HG03558 (cell line): ENCODE measurements at regions not wholly inside any gene's neighbourhood (a gene's known extent, or its start where the extent isn't known, plus 50 kb on each side); places are given as distances from the start of the nearest gene placed in this dataset.
A peak's percentile ranks its signal among the peaks of the same experiment; 100 is the strongest.
"Not testable (repeated sequence)": the region's sequence is repeated elsewhere in the genome, so short reads cannot be mapped to it uniquely, and the experiment has no call there.

Experiments
- ATAC-seq: cut with Tn5 transposase; IDR thresholded peaks from one replicate; pipeline ENCODE4 v1.9.1; 2021; ENCODE audit warnings: moderate number of reproducible peaks; ENCODE audit not compliant: unreplicated experiment; ENCODE audit errors: extremely low read depth

DNA sequence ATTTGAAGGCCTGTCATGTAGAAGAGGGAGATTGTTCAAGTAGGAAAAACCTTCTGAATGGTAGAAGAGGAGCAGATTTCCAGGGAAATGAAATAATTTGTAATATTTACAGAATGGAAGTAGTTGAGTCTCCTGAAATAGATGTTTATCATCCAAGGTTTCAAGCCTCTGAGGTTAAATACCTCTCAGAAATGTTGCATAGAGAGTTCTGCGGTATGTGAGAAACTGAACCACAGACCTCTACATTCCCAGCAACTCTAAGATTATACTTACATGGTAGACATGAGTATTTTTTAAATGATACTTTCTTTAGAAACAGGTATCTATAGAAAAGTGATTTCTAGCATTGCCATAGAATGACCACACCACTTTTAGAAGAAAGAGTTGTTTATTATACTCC, 379.8 kb upstream of the FANCL start:
- no peak for ATAC-seq

DNA sequence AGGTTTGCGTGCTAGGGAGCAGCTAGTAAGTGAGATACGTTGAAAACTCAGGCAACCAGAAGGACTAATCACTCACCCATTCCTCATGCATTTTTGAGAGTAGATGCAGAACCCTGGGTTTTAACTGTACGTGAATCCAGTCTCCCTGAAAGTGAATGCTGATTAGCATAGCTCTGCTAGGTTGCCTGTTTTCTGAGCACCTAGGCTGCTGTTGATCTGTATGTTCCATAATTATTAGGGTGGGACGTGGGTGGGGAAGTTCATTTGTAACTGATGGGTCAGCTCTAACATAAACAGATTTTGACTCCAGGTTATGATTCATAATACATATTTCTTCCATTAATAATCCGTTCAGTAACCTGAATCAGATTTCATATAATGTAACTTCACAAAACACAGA, 379.0 kb upstream of the FANCL start:
- no peak for ATAC-seq

DNA sequence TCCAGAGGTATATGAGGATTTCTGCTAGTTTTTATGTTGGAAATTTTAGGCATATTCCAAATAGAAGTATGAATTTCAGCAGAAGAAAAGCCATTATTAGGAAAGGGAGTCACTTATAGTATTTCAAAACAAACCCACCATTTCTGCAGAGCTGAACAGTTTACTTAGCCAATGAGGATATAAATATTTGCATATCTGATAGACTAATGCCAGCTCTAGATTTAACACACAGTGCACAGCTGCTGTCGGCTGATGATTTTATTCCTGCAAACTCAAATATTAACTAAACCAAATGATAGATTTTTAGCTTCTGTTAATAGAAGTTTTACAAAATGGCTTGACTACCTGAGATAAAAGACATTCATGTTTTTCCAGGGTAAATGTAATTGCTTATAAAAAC, 375.8 kb upstream of the FANCL start:
- ATAC-seq, result no peak

- no peak for ATAC-seq
Observed at GRCh38 chr2:58614219-58614618, 373.1 kb upstream of the FANCL start.

DNA sequence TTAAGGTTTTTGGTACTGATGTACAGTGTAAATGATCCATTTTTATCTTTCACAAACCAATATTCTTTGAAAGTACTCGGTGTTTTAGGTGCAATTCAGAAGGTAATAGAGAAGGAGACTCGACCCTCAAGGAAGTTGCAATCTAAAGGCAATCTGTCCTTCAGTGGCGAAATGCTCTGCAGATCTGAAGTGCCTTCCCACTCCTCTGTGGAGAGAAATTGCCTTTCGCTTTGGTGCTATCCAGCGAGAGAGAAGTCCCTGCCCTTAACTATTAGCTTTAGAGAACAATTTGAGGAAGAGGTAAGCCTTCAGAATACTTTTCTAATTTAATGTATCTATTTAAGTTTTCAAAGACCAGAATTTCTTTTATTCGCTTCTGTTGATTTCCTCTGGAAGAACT, 371.8 kb upstream of the FANCL start:
- ATAC-seq, result no peak

DNA sequence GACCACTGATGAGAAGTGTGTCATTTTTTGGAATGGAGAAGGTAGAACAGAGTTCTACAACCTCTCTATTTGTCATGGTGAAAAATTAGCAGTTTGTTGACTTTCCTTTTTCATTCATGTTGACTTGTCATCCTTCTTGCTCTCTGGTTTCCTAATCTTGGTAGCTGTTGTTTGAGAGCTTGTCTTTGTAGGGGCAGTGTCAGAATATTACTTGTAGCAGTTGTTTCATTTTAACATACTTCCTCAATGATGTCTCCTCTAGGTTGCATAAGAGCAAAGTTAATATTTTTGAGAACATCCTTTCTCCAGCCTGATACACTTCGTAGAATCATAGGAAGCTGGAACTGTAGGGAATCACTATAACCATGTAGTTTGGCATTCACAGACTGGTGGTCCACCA, 368.2 kb upstream of the FANCL start:
- no peak for ATAC-seq

- no peak for ATAC-seq
Observed at GRCh38 chr2:58608146-58608545, 367.0 kb upstream of the FANCL start.

DNA sequence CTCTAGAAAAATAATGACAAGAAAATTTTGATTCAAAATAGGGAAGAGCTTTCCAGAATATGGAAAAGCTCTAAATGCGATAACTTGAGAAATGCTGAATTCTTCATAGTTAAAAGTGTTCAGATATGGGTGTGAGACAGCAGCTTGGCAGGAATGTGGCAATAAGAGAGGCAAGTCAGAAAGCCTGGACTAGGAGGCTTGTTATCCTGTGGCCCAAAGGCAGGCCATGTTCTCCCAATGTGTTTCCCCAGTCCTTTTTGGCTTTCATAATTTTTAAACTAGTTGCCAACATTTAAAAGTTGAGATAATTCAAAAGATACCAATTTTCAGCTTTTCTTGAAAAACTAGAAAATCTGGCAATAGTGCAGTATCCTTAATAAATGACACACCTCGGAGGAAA, 366.3 kb upstream of the FANCL start:
- ATAC-seq, result no peak

DNA sequence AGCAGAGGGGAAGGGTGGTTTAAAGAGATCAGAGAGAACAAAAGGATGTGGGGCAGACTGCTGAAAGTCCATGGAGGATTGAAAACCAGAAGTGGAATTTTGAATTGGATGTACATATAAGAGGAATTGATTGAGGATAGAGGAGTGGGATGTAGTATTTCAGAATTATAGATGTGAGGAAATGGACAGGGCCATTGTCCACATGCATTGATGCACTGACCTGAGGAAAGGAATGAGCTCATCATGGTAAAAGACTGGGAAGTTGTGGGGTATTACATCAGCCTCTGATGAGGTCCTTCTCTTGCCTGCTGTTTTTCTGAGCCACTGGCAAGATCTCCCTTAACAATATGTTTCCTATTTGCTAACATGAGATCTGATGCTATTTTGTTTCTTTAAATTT, 365.7 kb upstream of the FANCL start:
- ATAC-seq, result no peak

DNA sequence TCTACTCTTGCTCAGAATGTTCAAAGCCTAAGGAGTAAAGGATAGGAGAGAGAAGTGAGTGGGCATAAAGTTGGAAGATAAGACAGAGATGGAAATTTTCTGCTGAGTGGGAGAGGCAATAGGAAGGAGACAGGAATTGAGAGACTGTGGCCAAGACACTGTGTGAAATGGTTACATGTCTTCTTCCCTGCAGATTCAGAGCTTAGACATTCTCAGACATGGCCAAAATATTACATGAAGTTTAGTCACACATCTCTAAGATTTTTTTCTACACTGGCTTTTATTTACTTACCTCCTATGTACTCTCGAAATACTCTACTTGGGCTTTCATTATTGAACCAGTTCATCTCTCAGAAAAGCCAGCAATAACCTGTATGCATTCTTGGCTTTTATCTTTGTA, 363.0 kb upstream of the FANCL start:
- ATAC-seq, result no peak

DNA sequence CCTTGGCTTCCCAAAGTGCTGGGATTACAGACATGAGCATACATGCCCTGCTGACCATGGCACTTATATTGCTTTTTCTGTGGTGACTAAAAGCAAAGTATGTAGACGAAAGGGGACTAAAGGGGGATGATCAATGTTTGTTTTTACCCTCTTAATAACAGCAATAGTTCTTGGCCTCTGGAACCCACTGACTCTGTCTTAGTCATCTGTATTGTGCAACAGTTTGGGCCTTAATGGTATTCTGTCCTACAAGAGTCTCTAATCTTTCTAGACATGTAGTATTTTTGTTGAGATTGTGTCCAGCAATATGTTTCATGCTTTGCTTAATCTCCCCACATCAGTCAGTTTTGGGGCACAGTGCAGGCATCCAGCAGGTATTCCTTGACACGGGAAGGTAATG, 359.9 kb upstream of the FANCL start:
- ATAC-seq, result no peak

- ATAC-seq, result no peak
Observed at GRCh38 chr2:58598171-58598570, 357.0 kb upstream of the FANCL start.

GRCh38 chr2:58595714-58596113, 354.6 kb upstream of the FANCL start:
- ATAC-seq, result no peak

DNA sequence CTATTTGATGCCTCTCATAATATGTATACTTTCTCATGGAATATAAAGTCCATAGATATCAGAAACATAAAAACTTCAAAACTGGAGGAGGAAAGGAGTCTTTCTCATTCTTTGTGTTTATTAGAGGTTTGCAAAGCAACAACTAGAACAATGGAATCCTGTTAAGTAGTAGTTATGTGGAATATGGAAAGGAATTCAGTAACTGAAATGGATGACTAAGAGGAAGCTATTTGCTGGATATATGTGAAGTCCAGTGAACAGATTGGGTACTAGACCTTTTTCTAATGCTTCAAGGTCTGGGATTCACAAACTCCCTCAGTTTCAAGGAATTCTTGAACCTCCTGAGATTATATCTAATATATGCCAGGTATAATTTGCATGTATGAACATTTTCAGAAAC, 353.6 kb upstream of the FANCL start:
- no peak for ATAC-seq

DNA sequence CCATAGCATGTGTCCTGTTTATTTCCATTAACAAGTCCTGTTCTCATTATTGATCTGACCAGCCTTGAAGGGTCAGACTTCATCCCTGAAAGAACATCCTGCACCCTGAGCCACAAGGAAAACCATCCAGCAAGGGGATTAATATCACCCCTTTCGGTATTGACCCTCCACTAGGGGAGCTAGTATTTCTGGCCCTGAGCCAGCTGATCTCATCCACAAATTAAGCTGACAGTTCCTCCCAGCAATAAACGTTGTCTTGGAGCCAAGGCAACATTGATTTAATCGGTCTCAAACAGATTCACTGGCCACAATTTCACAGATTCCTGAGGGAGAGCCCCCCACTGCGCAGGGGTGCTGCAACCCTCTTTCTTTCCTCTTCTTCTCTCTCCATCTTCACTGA, 353.1 kb upstream of the FANCL start:
- ATAC-seq, result no peak

DNA sequence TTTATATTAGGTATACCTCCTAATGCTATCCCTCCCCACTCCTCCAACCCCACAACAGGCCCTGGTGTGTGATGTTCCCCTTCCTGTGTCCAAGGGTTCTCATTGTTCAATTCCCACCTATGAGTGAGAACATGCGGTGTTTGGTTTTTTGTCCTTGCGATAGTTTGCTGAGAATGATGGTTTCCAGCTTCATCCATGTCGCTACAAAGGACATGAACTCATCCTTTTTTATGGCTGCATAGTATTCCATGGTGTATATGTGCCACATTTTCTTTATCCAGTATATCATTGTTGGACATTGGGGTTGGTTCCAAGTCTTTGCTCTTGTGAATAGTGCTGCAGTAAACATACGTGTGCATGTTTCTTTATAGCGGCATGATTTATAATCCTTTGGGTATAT, 345.1 kb upstream of the FANCL start:
- ATAC-seq, result not testable (repeated sequence)

DNA sequence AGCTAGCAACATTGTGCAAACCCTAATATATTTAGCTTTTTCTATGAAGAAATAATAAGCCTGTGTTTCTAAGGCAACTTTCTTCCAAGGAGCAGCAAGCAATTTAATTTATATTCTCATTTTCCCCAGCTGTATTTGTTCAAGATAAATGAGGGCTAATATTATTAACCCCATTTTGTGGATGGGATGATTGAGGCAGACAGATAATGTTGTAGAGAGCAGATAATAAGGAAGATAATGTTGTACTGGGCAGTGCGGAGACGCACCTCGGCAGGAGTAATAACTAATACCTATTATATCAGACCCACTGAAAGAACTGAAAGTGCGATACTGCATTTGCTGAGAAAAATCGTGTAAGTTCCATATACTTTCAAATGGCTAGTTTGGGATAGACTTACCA, 344.1 kb upstream of the FANCL start:
- ATAC-seq, result no peak

DNA sequence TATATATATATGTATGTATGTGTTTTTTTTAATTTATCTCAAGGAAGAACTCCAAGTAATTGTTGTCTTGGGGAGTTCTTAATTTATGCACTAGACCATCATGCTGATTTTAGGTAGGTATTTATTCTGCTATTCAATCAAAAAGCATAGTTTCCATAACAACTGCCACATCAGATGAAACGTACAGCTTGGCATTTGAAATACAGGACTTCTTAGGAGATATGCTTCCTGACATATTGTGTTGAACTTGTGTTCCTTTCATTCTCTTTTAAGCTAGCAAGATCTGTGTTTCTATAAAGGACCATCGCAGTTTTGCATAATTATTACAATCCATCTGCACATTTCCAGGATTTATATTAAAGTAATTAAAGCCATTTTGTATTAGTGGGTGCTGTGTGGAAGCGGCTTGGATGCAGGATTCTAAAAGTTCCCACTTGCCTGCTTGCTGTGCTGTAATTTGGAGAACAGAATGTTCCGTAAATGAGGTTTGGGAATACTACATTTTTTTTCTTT, 343.5 kb upstream of the FANCL start:
- no peak for ATAC-seq

DNA sequence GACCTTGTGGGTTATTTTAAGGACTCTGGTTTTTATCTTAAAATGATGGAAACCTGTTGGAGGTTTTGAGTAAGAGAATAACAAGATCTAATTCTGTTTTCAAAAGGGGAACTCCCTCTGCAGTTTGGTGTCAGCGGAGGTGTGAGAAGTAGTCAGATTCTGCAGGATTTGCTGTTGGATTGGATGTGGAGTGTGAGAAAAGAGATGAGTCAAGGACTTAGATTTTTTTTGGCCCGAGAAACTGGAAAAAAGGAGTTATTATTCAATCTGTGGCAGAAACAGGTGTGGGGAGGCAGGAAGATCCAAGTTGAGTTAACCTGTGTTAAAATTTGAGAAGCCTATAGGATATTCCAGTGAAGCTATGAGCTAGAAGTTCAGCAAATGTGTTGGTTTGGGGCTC, 337.2 kb upstream of the FANCL start:
- ATAC-seq, result no peak

GRCh38 chr2:58574873-58575272, 333.7 kb upstream of the FANCL start:
- ATAC-seq, result no peak

DNA sequence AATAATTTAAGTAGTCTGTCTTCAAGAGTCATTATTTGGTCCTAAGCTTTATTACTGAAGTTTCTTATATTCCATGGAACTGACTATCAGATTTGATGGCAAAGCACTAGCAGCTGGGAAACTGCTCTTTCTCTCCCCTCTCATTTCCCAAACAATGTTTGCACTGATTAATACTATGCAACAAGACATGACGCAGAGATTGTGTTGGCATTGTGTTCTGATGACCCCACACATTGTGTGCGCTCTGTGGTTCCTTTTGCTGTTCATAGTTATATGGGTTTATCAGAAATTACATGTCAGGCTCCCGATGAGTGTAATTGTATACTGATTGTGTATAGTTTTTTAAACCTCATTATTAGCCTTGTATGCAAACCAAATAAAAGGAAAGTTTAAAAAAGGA, 331.6 kb upstream of the FANCL start:
- no peak for ATAC-seq

DNA sequence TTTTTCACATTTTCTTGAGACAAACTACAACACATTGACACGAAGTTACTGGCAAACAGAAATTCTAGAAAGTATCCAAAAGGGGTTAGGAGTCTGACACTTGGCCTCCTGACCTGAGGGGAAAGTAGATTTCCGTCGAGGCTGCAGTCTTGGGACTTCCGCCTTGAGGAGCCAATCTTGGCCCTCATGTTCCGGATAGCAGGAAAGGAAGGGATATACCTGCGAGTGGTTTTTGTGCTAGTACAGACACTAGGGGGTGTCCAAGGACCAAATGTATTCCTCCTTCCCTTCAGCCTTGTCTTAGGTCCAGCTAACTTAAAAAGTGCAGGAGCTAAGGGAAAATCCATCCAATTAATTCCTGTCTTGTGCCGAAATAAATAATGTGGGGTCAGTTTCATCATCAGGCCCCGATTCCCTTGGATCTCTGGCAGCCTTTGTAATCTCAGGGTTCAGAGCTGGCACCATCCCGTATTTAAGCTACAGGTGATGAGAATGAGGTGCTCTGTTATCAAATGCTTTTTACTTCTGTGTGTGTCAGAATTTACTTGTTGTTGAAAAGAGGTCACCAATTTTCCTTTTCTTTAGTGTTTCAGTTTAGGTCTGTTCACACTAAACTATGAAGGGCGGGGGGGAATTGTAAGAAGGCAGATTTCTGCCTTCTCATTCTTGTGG, 330.2 kb upstream of the FANCL start:
- ATAC-seq, result peak; percentile 88
